ENCODE measurements at regions not wholly inside any gene's neighbourhood (a gene's known extent, or its start where the extent isn't known, plus 50 kb on each side); places are given as distances from the start of the nearest gene placed in this dataset.

DNA sequence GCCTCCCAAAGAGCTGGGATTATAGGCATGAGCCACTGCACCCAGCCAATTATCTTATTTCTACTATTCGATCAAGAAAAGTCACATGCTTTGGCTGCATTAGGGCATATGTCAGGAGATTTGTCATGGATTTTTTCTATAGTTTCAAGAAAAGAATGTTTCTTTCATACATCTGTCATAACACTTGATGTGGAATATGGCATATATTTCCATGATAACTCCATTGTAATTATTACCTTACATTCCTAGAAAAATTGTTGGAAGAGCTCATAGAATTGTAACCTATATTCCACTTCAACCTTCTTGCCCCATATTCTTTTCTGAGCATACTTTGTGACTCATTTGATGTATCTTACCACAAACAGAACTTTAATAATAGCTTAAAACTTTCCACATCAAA lies 740.9 kb upstream of the FLRT2 start:
- no peak for DNase-seq

DNA sequence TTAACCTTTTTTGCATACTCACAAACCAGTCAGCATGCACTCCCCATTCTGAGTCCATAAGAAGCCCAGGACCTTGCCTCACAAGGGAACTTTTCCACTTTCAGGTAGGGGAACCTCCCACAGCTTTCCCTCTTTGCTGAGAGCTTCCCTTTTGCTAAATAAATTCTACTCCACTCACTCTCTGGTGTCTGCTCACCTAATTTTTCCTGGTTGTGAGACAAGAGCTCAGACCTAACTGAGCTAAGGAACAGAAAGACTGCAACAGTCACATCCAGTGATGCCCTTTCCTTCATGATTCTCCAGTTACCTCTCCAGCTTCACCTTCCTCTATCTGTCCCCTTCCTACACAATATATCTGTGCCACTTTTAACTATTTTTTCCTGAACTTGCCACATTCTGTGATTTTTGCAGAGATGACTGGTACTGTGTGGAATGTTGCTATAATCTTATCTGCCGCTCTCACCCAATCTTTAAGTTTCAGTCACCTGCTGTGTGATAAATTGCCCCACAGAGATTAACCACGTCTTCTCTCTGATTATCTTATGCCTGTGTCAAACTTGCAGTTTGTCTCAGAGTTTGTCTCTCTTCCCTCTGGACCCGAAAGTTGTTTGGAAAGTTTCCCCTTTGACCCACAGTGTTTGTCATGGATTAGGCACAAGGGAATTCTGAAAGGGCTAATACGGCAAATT lies 737.1 kb upstream of the FLRT2 start:
- no peak for DNase-seq

GRCh38 chr14:84797326-84797725 lies 732.6 kb upstream of the FLRT2 start:
- DNase-seq = no peak

- no peak for DNase-seq
These were observed 725.5 kb upstream of the FLRT2 start for GRCh38 chr14:84804468-84804867.

- DNase-seq = no peak
These were observed 725.0 kb upstream of the FLRT2 start for GRCh38 chr14:84804895-84805294.

GRCh38 chr14:84806181-84806580 lies 723.8 kb upstream of the FLRT2 start:
- DNase-seq = no peak

GRCh38 chr14:84806622-84807021 lies 723.3 kb upstream of the FLRT2 start:
- no peak for DNase-seq

DNA sequence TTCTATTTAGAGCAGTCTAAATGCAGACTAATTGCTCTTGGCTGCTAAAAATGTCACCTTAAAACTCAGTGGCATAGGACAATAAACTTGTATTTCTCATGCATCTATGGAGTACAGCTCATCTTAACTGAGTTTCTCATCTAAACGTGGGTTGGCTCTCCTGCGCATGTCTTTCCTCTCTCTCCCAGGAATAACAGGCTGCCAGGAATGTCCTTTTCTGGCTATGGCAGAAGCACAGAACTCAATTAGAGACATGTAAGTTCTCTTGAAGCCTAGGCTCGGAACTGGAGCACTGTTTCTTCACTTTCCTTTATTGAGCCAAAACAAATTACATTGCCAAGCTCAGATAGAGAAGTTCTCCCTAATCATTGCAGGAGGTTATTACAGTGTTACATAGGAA lies 722.3 kb upstream of the FLRT2 start:
- DNase-seq = no peak

DNA sequence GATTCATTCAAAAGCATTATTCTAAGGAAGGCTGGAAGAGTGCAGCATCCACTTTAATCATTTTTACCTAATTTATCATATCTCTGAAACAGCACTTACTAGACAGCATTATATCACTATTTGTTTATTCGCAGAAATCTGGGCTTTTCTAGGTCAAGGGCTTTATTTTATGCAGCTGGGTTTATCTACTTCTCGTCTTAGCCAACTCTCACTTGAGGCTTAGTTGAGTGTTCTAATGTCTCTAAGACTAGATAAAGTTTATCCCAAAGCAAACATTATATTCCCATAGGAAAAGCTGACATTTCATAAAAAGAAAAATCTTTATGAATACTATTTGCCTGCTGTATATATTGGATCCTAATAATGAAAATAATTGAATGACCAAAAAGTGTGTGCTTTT lies 720.8 kb upstream of the FLRT2 start:
- no peak for DNase-seq

DNA sequence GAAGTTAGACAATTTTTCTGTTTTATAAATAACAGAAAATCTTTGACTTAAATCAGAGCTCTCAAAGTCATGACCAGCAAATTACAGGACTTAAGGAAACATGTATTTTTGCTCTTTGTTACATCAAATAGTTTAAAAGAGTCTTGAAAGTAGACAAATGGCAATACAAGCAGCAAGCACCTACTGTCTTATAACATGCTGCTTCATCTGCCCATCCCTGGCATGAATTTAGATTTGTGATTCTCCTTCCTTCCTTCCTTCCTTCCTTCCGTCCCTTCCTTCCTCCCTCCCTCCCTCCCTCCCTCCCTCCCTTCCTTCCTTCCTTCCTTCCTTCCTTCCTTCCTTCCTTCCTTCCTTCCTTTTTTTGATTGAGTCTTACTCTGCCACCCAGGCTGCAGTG lies 715.6 kb upstream of the FLRT2 start:
- DNase-seq = no peak

DNA sequence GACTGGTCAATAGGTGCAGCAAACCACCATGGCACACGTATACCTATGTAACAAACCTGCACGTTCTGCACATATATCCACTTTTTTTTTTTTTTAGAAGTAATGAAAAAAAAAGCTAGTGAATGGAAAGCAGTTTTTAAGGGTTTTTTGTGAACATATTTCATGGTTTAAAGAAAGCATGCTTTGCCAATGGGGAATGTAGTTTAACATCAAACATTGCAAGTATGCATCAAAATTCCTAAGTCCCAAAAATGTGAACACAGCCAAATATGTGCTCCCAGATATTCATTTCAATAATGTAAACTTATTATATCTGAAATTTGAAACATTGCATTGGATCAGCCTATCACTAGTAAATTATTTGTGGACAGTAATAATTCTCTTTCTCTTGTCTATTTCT lies 710.4 kb upstream of the FLRT2 start:
- no peak for DNase-seq

DNA sequence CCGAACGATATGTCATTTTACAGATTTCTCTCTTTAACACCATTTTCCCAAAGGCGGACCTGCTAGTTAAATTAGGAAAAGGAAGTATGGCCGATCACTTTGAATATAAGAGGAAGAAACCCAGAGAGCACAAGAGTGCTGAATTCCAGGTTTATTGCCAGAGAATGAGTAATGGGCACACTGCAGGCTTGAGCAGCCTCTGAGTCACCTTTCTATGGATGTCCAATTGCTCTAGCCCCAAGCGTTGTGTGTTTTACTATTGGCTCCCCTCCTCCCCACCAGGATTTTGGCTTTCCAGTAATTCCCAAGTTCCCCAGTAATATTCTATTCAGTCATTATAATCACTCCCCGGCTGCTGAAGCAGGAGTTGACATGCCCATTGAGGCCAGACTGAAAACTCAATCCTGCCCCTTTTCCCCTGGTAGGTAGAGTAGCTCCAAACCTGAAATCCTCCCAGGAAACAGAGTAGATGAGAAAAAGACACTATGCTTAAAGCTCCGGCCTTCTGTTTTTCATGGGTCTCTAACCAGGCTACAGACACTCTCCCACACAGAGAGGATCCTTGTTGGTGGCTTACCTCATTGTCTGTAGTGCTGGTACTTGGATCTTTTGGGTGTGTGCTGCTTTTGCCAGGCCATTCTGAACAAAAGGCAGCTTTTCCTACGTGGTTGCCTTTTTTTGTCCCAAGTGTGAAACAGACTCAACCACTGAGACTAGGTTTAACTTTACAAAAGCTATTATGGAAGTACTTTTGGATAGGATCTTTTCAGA lies 704.3 kb upstream of the FLRT2 start:
- no peak for DNase-seq

GRCh38 chr14:84826294-84826693 lies 703.6 kb upstream of the FLRT2 start:
- no peak for DNase-seq

DNA sequence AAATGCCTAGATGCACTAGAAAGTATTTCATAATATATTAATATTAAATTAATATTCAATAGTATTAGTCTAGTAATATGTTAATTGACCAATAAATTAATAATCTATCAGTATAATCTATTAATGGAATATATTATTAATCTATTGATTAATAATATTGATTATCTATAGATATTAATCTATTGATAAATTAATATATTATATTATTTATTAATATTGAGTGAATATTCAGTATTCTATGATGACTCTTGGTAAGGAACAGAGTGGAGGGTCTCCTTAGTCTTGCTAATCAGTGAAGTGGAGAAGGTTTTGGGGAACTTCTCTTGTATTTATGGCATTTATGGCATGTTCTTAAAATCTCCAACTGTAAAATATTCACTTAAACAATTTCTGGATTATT lies 679.3 kb upstream of the FLRT2 start:
- no peak for DNase-seq

- no peak for DNase-seq
These were observed 673.0 kb upstream of the FLRT2 start for GRCh38 chr14:84856751-84857534.

DNA sequence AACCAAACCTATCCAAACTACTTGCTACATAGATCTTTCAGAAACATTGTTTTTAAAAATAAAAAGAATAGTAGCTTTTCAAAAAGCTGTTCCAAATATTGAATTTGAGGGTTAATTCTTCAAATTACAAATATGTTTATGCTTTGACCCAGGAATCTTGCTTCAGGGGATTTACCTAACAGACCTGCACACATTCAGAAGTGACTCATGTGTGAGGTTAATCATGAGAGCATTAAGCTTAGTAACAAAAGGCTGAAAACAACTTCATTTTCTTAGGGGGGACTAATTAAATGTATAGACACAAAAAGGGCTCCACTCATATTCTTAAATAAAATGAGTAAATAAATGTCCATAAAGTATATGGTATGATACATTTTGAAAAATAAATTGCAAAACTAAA lies 672.4 kb upstream of the FLRT2 start:
- DNase-seq = peak in 1 of 2 experiments; percentile 9

GRCh38 chr14:84859116-84859515 lies 670.8 kb upstream of the FLRT2 start:
- DNase-seq = peak; percentile 48 to 63

GRCh38 chr14:84864548-84865271 lies 665.2 kb upstream of the FLRT2 start:
- DNase-seq = no peak

DNA sequence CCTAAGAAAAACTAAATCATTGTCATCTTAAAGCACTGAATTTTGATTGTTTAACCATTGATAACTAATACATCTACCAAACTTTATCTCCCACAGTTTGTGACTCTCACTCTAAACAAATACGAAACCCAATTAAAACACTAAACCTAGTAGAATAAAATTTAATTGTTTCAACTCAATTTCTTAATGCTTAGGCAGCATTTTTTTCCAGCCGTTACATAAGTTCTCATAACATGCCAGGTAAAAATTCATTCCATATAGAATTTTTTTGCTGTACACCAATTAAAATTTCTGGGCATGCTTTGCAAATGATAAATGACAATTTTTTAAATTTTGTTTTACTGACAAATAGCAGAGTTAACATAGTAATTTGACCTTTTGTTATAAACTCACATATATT lies 658.2 kb upstream of the FLRT2 start:
- no peak for DNase-seq

- no peak for DNase-seq
These were observed 655.5 kb upstream of the FLRT2 start for GRCh38 chr14:84874436-84874835.

- no peak for DNase-seq
These were observed 652.9 kb upstream of the FLRT2 start for GRCh38 chr14:84877061-84877460.

DNA sequence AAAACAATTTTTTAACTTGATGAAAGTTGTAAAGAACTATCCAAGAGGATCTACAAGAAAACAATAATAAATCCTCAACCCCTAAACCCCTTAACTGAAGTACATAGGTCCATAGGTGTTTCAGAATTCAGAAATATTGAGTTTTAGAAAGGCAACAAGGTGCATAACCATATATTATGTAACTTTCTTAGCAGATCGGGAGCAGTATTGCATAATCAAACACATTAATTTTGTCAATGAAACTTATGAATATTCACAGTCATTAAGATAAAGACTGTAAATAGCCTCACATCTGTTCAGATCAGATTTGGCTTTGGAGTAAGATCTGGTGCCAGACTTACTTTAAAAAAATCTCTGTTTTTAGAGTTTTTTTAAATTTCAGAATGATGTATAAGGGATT lies 647.1 kb upstream of the FLRT2 start:
- no peak for DNase-seq

DNA sequence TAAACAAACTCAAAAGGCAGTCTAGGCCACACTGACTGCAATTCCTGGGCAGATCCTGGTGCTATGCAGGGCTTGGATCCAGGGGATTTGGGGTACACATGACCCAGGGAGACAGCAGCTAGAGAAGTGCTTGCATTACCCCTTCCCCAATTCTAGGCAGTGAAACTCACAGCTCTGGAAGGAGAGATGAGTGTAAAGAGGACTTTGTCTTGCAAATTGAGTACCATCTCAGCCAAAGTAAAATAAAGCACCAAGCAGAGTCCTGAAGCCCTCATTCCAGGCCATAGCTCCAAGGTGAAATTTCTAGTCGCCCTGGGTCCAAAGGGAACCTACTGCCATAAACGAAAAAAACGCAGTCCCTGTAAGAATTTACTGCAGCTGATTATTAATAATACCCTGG lies 644.9 kb upstream of the FLRT2 start:
- no peak for DNase-seq

All from NCI-H1930 (cell line).